Keratinocyte (primary cell): ENCODE measurements at regions not wholly inside any gene's neighbourhood (a gene's known extent, or its start where the extent isn't known, plus 50 kb on each side); places are given as distances from the start of the nearest gene placed in this dataset.

Experiments
- EZH2 ChIP-seq: IDR thresholded peaks from one replicate; pipeline ENCODE4 v1.6.1; 2012; ENCODE audit warnings: inconsistent platforms, mild to moderate bottlenecking, low read length, moderate library complexity
- TF ChIP-seq, protein P1 (sequence below), 3 experiments: IDR thresholded peaks in 1 of 3; conservative IDR thresholded peaks in 1 of 3; optimal IDR thresholded peaks in 1 of 3; 2 replicates in 2 of 3; 3 replicates in 1 of 3; pipeline versions ENCODE3 to v1.5.1; 2011; ENCODE audit warnings: low read length in 3 of 3, mild to moderate bottlenecking in 3 of 3, moderate library complexity in 2 of 3, control low read depth in 1 of 3, inconsistent platforms in 1 of 3; ENCODE audit not compliant: insufficient read depth in 2 of 3; ENCODE audit errors: extremely low read depth in 1 of 3

DNA sequence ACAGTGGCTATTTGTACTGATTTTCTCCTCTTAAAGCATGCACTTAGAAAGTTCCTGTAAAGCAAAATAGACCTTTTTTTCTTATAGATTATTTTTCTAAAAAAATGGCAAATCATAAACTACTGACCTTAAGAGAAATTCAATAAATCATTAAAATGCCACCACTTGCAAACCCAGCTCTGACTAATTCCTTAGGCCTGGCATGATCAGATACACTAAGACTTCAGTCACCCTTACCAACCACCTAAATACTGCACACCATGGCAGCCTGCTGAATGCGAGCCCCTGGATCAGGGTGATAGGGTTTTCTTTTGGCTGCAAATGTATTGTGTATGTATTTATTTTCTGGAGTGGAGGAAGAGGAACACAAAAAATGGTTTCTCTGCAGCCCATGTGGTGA, 370.6 kb upstream of the TBL1XR1 start:
- TF ChIP-seq, protein P1, sequence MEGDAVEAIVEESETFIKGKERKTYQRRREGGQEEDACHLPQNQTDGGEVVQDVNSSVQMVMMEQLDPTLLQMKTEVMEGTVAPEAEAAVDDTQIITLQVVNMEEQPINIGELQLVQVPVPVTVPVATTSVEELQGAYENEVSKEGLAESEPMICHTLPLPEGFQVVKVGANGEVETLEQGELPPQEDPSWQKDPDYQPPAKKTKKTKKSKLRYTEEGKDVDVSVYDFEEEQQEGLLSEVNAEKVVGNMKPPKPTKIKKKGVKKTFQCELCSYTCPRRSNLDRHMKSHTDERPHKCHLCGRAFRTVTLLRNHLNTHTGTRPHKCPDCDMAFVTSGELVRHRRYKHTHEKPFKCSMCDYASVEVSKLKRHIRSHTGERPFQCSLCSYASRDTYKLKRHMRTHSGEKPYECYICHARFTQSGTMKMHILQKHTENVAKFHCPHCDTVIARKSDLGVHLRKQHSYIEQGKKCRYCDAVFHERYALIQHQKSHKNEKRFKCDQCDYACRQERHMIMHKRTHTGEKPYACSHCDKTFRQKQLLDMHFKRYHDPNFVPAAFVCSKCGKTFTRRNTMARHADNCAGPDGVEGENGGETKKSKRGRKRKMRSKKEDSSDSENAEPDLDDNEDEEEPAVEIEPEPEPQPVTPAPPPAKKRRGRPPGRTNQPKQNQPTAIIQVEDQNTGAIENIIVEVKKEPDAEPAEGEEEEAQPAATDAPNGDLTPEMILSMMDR (optimal IDR thresholded peaks at IDR 0.05 in 1 of 3, IDR thresholded peaks at IDR 0.05 in 1 of 3, conservative IDR thresholded peaks at IDR 0.05 in 1 of 3; ENCODE audit: extremely low read depth in 1 of 3, insufficient read depth in 2 of 3, low read length in 3 of 3), result no peak
- no peak for TF ChIP-seq EZH2
